ENCODE measurements at regions not wholly inside any gene's neighbourhood (a gene's known extent, or its start where the extent isn't known, plus 50 kb on each side); places are given as distances from the start of the nearest gene placed in this dataset.

DNA sequence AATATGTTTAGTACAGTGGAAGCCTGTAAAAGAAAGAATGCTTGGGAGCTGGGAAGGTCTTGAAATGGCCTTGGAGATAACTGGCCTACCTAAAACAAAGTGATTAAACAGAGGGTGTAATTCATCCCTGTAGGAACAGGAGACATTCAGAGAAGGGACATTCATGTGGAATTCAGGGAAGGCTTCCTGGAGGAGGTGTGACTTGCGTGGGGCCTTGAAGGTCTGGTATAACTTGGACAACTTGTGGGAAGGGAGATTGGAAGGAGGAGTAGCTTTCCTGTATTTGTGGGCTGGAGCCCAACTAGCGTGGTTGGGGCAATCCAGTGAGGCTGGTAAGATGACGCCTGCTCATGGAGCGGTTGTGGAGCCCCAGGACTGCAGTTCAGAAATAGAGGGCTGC lies 156.4 kb downstream of the AACS start:
- no peak for DNase-seq
- intact Hi-C loops (cut with DNase I) = no loop called here

DNA sequence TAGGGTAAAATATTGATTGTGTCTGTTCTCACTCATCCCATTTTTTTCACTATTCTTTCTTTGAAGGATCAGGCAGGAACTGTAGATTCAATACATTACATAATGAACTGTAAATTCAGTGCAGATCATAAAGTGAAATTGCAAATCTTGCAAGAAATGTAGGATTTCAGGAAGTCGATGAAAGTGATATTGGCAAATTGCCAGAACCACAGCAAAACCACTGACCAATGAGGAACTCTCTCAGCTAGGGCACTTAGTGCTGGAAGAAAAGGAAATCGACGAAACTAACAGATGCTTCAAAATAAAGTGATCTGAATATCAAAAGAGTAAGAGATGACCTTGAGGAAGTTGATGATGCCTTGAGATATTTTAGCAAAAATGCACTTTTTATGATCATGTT lies 157.6 kb downstream of the AACS start:
- DNase-seq = no peak
- intact Hi-C loops (cut with DNase I) = no loop called here

DNA sequence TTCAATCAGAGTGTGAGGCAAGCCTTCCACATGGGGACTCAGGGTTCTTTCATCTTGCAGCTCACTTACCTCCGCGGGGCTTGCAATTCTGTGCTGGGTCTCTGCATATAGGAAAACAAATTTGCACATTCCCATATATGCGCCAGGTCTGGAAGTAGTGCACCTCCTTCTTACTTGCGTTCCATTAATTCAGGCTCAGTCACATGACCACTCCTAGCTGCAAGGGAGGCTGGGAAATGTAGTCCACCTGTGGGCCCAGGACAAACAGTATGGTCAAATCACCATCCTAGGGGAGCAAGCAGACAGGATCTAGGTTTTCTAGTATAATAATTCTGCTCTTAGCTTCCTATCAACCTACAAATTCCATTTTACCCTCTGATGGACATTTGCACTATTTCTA lies 160.4 kb downstream of the AACS start:
- DNase-seq = no peak
- intact Hi-C loops (cut with DNase I) = no loop called here

DNA sequence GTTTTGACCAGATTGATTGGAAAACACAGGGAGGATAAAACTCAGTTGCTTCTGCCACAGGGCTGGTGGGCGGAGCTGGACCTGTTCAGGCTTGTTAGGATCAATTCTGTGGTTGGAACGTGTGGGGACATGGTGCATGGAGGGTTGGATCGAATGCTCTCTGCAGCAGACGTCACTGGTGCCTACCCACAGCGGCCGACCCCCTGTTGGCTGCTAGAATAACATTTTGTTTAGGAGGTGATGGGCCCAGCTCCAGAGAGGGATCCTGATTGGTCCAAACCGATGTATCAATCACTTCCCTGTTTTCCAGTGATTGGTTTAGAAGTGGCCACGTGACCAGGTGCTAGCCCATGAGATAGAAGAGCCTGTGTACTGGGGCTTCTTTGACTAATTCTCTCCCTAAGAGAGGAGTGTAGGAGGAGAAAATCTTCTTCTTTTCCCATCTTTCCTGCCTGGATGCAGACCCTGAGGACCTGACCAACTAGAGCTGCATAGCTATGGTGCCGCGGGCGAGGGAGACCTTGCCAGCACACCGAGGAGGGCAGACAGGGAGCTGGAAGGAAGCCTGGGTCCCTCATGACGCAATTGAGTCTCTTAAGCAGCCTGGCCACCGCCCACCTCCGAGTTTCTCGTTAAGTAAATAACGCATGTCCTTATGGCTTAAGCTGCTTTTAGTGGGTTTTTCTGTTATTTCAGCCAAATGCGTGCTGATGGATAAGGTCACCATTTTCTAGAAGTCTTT lies 163.5 kb downstream of the AACS start:
- DNase-seq = peak in 3 of 10 donors; percentile 41 to 89 (median 79)
- intact Hi-C loops (cut with DNase I) = no loop called here

DNA sequence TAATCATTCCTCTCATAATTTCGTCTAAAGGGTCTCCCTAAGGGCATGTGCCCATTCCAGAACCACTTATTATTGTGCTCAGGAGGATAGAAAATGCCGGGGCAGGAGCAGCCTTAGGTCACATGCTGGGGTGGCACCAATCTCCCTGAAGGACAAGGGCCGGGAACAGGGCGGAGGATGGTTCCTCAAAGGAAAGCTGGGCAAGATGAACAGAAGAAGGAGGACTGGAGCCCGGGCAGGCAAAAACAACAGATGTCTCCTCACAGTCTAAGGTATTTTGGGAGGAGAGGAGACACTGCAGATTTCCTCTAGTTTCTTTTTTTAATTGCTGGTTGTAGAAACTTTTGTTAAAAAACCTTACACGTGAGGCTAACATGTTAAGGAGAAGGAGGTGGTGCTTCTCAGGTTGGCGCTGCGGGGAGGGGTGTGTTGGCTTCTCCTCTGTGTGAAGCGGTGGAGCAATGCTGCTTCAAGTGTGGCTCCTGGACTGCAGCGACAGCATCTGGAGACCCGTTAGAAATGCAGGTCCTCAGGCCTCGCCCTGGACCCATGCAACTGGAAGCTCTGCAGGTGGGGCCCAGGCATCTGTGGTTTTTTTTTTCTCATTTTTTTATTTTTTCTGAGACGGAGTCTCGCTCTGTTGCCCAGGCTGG lies 164.8 kb downstream of the AACS start:
- intact Hi-C loops (cut with DNase I) = no loop called here
- peak in 6 of 10 donors; percentile 41 to 92 (median 78) for DNase-seq

DNA sequence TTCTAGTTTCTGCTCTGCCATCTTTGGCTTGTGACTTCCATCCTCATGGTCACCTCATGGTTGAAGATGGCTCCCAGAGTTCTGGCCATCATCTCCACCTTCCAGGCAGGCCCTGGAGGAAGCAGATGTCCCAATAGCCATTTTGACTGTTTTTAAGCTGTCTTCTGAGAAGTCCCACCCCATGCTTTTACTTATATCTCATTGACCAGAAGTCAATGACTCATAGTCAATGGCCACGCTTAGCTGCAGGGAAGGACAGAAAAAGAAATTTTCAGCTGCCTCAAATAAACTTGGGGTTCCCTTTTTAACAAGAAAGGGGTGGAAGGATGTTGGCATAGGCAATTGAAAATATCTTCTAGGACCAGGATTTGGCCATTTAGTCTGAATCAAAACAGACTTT lies 168.1 kb downstream of the AACS start:
- intact Hi-C loops (cut with DNase I) = no loop called here
- DNase-seq = no peak

DNA sequence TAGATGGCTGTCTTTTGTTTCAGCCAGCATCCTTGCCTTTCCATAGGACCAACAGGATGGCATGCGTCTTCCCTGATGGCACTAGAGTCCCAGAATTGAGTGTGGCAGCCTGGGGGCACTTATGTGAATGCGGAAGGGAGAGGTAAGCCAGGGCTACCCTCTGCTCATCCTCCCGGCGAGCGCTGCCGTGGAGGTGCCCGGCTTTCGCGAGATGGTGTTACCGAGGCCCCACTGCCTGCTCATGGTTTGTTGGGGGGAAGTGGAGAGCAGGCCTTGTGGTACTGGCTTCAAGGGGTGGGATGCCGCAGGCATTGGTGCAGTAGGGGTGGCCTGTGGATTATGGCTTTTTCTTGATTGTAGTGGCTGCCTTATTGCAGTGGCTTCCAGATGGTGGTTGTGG lies 174.3 kb downstream of the AACS start:
- DNase-seq = peak in 1 of 10 donors; percentile 73
- intact Hi-C loops (cut with DNase I) = no loop called here

DNA sequence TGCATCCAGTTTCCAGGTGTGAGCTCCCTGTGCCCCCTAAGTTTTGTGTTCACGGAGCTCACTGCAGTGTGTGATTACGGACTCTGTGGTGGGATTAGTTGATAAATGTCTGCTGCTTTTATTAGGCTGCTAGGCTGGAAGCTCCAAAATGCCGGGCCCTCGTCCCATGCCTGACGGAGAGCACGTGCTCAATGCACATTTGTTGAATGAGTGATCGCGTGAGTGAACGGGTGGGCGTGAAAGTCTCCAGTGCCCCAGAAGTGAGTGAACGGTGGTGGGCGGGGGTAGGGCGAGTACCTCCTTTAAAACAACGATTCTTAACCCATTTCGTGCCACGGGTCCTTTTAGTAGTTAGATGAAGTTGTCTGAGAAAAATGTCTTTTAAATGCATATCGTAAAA lies 175.5 kb downstream of the AACS start:
- peak in 1 of 10 donors; percentile 70 for DNase-seq
- intact Hi-C loops (cut with DNase I) = no loop called here

DNA sequence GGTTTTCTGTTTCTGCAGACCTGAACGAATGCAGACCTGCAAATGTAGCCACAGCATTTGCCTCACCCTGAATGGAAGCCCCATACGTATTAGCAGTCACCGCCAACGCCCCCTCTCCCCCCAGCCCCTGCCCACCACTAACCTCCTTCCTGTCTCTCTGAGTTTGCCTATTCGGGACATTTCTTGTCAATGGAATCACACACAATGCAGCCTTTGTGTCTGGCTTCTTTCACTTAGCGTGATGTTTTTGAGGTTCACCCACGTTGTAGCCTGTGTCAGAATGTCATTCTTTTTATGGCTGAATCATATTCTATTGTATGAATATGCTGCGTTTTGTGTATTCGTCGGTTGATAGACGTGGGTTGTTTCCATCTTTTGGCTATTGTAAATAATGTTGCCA lies 178.6 kb downstream of the AACS start:
- intact Hi-C loops (cut with DNase I) = no loop called here
- no peak for DNase-seq

DNA sequence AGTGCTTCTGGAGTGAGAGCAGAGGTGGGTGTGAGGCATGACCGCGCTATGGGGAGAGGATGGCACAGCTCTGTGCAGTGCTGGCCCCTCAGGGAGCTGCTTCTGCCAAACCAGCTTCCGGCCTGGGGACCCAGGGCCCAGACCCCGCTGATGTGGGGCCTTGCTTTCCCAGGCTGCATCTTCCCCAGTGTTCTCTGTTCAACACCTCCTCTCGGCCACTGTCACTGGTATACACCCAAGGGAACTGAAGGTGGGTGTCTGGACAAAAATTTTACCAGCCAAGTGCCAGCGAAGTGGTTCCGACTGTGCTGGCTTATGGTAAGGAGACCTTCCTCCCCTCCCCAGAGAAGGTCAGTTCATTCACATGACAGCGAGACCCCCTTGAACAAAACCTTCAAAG lies 179.1 kb downstream of the AACS start:
- no peak for DNase-seq

DNA sequence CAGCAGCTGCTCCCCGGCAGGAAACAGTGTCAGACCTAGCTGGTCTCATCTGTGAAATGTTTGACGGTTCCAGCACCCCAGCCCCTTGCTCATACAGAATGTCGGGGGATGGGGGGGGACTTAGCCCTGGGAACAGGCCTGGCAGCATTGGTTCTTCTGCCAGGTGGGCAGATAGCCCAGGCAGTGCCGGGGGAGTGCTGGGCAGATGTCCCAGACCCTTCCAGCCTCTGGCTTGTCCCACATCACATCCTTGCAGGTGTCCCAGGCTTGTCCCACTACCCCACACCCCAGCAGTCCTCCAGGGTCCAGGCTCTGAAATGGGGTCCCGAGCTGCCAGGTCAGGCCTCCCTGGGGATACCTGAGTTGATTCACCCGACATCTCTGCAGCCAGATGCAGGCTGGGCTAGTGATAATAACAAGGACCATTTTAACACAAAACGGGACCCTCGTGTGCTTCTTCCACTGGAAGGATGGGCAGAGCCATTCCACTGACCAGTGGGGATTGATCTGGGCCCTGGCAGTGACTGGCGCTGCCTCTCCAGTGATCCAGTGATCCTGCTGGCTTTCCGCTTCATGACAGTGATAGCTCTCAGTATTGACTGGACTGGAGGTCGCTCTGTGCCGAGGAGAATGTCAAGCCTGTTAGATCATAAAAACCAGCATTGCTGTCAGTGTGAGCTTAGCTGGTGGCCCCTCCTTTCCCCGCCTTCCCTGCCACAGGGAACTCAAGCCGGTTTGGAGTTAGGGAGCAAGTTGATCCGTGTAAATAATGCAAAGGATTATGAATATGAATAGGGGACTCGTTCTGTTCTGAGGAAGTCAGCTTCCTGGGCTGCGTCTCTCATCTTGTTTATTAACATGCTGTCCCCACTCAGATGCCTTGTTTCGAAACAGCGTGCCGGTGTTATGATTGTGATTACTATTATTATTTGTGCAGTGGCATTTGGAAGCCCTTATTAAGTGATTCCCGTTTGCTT lies 180.6 kb downstream of the AACS start:
- intact Hi-C loops (cut with DNase I) = no loop called here
- DNase-seq = peak in 4 of 10 donors; percentile 26 to 87 (median 32)

More for the DNA sequence above, 179.1 kb downstream of the AACS start:
- intact Hi-C loops (cut with DNase I) = no loop called here

DNA sequence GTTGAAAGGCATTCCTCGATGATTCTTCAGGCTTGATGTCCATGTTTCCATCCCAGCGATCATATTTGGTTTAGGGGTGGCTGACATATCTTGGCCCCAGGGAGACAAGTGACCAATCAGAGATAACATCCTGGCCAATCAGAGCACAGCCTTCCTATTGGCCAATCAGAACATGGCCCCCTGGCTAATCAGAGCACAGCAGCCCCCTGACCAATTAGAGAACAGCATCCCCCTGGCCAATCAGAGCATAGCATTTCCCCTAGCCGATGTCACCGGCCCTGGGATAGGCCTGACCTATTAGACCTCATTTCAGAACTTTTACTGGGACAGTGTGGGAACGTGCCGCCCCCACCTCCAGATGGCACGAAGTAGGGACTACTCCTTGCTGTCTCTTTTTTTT lies 182.2 kb downstream of the AACS start:
- no peak for DNase-seq
- intact Hi-C loops (cut with DNase I) = no loop called here

DNA sequence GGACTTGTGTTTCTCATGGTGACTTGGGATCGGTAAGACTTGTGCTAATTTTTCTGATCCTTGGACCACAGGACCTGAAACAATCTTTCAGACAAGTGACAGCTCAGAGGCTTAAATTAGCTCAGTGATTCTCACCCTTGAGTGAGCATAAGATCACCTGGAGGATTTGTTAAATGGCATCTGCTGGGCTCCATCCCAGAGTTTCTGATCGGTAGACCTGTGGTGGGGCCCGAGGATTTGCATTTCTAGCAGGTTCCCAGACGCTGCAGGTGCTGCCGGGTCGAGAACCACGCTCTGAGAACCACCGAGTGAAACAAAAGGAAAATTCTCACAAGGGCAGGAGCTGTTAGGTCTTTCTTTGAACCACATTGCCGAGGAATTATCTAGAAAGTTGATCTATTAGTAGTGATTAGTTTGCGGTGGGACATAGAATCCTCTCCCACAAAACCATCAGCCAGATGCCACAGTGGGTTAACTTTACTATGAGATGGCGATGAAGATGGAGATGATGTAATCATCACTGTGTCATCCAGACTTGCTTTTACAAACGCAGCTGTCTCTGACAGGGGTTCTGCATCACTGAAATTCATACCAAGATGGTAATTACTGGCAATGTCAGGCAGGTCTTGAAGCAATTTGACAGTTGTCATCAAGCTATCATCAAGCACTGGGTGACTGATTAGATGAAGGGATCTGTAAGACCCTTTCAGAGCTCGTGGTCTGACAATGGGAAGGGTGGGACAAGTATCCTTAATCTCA lies 184.0 kb downstream of the AACS start:
- intact Hi-C loops (cut with DNase I) = no loop called here
- DNase-seq = no peak

DNA sequence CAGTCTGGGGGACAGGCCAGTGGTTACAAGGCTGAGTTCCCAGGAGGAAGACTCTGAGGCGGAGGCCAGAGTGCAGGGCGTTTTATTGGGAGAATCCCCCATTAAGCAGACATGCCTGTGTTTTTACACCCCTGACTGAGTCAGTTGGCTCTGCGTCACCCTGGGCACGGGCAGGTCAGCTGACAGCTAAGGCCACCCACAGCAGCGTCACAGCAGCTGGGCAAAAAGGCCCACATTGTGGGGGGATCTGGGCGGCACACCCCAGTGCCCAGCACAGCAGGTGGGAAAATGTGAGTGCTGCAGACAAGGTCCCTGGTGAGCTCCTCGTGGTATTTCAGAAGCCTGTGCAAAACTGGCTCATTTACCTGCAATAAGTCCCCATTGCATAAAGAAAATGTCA lies 184.7 kb downstream of the AACS start:
- intact Hi-C loops (cut with DNase I) = no loop called here
- peak in 1 of 10 donors; percentile 89 for DNase-seq

DNA sequence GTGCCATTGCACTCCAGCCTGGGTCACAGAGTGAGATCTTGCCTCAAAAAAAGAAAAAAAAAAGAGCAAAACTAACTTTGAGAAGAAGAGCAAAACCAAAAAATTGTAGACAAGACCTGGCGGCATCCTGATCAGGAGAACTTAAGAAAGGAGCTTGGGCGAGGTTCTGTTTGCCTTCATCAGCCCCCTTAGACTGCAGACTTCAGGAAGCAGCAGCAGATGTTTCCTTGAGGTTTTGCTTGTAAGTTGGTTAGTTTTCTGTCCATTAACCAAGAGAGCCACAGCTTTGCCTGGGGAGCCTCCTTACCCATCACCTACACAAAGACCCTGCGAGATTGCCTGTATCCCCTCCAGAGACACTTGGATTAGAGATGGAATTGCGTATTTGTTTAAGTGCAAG lies 189.0 kb downstream of the AACS start:
- DNase-seq = no peak
- intact Hi-C loops (cut with DNase I) = no loop called here

DNA sequence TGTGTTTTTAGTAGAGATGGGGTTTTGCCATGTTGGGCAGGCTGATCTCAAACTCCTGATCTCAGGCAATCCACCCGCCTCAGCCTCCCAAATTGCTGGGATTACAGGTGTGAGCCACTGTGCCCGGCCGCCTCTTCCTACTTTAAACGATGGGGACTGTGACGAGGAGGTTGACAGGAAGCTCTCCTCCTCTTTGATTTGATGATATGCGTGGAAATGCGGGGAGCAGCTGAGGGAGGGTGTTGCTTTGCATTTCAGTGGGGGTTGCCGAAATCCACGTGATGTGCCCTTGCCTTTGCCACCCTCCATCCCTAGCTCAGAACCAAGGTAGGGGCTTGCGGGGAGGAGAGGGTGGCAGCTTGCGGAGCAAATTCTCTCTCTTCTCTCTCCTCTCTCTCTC lies 189.6 kb downstream of the AACS start:
- intact Hi-C loops (cut with DNase I) = no loop called here
- peak in 1 of 10 donors; percentile 67 for DNase-seq

DNA sequence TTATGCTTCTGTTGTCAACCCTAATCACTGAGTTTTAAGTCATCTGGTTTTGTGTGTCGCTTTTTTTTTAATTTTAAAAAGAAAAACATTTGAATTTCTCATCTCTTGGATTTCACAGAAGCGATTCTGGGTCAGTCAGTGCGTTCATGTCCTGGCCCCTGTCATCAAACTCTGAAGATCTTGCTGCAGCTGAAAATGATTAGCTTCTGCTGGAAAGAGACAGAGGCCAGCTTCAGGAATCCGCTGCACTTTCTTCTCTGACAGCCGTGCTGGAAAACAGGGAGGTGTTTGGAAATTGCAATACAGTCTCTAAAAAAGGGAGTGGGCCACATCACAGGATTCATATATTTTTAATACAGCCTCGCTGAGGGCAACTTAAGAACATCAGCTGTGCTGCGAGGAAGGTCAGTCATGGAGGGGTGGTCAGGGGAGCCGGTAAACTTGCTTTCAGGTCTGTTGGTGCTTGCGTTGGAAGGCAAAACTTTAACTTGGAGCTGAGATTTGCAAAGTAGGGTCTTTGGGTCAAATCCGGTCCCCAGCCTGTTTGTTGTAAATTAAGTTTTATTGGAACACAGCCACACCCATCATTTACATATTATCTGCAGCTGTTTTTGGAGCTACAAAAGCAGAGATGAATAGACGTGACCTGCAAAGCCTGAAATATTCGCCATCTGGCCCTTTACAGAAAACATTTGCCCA lies 190.8 kb downstream of the AACS start:
- no peak for DNase-seq
- intact Hi-C loops (cut with DNase I) = no loop called here

DNA sequence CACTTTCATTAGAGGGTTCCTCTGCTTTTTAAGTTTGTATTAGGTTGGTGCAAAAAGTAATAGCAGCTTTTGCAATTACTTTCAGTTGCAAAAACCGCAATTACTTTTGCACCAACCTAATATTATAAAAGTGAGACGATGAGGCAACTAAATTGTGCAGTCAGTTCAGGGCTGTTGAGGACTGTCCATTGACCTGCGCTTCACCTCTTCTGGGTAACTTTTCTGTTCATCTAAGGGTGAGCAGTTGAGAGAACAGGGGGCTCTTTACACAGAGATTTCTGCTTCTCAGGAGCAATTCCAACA lies 191.3 kb downstream of the AACS start:
- no peak for DNase-seq
- intact Hi-C loops (cut with DNase I) = no loop called here

DNA sequence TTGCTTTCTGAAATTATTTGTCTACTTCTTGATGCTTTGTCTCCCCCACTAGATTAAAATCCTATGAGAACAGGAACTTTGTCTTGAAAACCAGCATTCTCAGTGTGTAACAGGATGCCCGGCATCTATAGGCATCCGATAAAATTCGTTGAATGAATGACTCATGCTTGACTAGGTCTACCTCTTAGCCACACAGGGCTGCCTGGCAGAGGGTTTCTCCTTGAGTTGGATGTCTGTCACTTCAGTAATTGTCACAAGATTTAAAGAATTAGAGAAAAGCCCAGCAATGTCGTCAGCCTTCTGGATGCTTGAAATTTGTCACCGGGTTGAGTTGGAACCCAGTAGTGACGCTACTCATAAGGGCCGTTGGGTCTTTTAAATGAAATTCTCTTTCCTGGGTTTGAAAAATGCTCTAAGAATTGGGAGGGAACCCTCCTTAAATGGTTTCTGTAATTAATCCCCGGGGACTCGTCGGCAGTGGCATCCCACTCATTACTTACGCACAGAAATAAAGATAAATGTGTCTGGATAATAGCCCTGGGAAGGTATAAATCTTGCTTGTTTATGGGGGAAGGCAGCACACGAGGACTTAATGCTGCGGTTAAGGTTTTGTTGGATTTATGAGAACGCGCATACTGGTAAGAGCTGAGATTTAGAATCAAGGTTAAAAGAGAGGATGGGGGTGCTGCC lies 194.1 kb downstream of the AACS start:
- no peak for DNase-seq
- intact Hi-C loops (cut with DNase I) = no loop called here
